ENCODE measurements at regions not wholly inside any gene's neighbourhood (a gene's known extent, or its start where the extent isn't known, plus 50 kb on each side); places are given as distances from the start of the nearest gene placed in this dataset.
"Not testable (repeated sequence)": the region's sequence is repeated elsewhere in the genome, so short reads cannot be mapped to it uniquely, and the experiment has no call there.

DNA sequence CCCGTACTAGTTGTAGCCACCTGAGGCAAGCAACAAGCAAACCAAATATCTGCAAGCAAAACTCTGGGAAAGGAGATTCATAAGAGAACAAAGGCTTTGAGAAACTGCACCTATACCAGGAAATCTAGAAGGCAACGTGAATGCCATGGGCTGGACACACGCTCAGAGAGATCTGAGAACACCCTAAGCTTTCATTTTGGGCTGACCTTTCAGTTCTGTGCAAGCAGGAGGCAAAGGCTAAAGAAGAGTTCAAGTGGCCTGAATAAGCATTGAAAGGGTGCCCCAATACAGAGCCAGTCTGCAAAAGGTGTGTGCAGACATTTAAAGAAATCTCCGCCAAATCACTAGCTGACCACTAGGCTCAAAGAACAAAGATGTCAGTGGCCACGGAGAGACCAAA, 461.6 kb downstream of the PYDC2 start:
- Histone ChIP-seq H3K36me3 (ENCODE audit: control insufficient read depth in 4 of 4, insufficient read depth in 3 of 4, low read depth in 1 of 4, low read length in 3 of 4) (no peaks in the 10 kb centered on the region), H3K9ac (ENCODE audit: low read depth in 1 of 2, low read length in 2 of 2) (no peak overlapping the region), H3K27ac (ENCODE audit: low read depth in 1 of 2, low read length in 2 of 2) (no peak overlapping the region), H3K4me1 (ENCODE audit: control insufficient read depth in 4 of 4, insufficient read depth in 4 of 4, low read length in 3 of 4) (no peaks in the 10 kb centered on the region), H3K4me3 (ENCODE audit: low read depth in 1 of 3, low read length in 3 of 3) (no peak overlapping the region), H3K27me3 (ENCODE audit: control insufficient read depth in 4 of 4, insufficient read depth in 4 of 4, low read length in 3 of 4) (no peaks in the 10 kb centered on the region), H3K9me3 (ENCODE audit: control insufficient read depth in 4 of 4, low read length in 3 of 4) (no peaks in the 10 kb centered on the region)
- 72% methylated on average over 5 of the region's 5 CpGs for WGBS
- TF ChIP-seq SP1 (IDR thresholded peaks at IDR 0.05) (no peak), JUND (IDR thresholded peaks at IDR 0.05) (no peak), ATF3 (IDR thresholded peaks at IDR 0.05) (no peak), HNF4A (conservative IDR thresholded peaks at IDR 0.05) (no peak), EGR1 (IDR thresholded peaks at IDR 0.05; ENCODE audit: low read depth in 2 of 2) (no peak), MAX (IDR thresholded peaks at IDR 0.05) (no peak), FOXA1 (IDR thresholded peaks at IDR 0.05) (no peak), HNF4G (IDR thresholded peaks at IDR 0.05) (no peak), ZBTB33 (IDR thresholded peaks at IDR 0.05) (no peak), REST (IDR thresholded peaks at IDR 0.05) (no peak), RXRA (IDR thresholded peaks at IDR 0.05) (no peak), NR2F2 (IDR thresholded peaks at IDR 0.05) (no peak), FOXA2 (IDR thresholded peaks at IDR 0.05) (no peak), YY1 (IDR thresholded peaks at IDR 0.05) (no peak), GABPA (IDR thresholded peaks at IDR 0.05 in 1 of 2, conservative IDR thresholded peaks at IDR 0.05 in 1 of 2) (no peak), TAF1 (conservative IDR thresholded peaks at IDR 0.05) (no peak), RAD21 (IDR thresholded peaks at IDR 0.05) (no peak)
- TF ChIP-seq, protein P1, sequence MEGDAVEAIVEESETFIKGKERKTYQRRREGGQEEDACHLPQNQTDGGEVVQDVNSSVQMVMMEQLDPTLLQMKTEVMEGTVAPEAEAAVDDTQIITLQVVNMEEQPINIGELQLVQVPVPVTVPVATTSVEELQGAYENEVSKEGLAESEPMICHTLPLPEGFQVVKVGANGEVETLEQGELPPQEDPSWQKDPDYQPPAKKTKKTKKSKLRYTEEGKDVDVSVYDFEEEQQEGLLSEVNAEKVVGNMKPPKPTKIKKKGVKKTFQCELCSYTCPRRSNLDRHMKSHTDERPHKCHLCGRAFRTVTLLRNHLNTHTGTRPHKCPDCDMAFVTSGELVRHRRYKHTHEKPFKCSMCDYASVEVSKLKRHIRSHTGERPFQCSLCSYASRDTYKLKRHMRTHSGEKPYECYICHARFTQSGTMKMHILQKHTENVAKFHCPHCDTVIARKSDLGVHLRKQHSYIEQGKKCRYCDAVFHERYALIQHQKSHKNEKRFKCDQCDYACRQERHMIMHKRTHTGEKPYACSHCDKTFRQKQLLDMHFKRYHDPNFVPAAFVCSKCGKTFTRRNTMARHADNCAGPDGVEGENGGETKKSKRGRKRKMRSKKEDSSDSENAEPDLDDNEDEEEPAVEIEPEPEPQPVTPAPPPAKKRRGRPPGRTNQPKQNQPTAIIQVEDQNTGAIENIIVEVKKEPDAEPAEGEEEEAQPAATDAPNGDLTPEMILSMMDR (IDR thresholded peaks at IDR 0.05; ENCODE audit: low read depth, low read length, missing input control), result no peak
- no peak for DNase-seq (ENCODE audit: low spot score)

GRCh38 chr3:191927183-191927817, 466.3 kb downstream of the PYDC2 start:
- not testable (repeated sequence) for H3K27me3 ChIP-seq (ENCODE audit: control insufficient read depth in 4 of 4, insufficient read depth in 4 of 4, low read length in 3 of 4); DNase-seq (ENCODE audit: low spot score)
- WGBS, result 75% methylated on average over 8 of the region's 8 CpGs

GRCh38 chr3:191927998-191928397, 467.0 kb downstream of the PYDC2 start:
- 81% methylated on average over 6 of the region's 6 CpGs for WGBS
- not testable (repeated sequence) for H3K9ac ChIP-seq (ENCODE audit: low read depth in 1 of 2, low read length in 2 of 2); H3K27ac ChIP-seq (ENCODE audit: low read depth in 1 of 2, low read length in 2 of 2); H3K9me3 ChIP-seq (ENCODE audit: control insufficient read depth in 4 of 4, low read length in 3 of 4); DNase-seq (ENCODE audit: low spot score); H3K4me3 ChIP-seq (ENCODE audit: low read depth in 1 of 3, low read length in 3 of 3); H3K4me1 ChIP-seq (ENCODE audit: control insufficient read depth in 4 of 4, insufficient read depth in 4 of 4, low read length in 3 of 4); H3K36me3 ChIP-seq (ENCODE audit: control insufficient read depth in 4 of 4, insufficient read depth in 3 of 4, low read depth in 1 of 4, low read length in 3 of 4); H3K27me3 ChIP-seq (ENCODE audit: control insufficient read depth in 4 of 4, insufficient read depth in 4 of 4, low read length in 3 of 4)

More at GRCh38 chr3:191927183-191927817, 466.3 kb downstream of the PYDC2 start:
- not testable (repeated sequence) for H3K9me3 ChIP-seq (ENCODE audit: control insufficient read depth in 4 of 4, low read length in 3 of 4); H3K4me1 ChIP-seq (ENCODE audit: control insufficient read depth in 4 of 4, insufficient read depth in 4 of 4, low read length in 3 of 4); H3K9ac ChIP-seq (ENCODE audit: low read depth in 1 of 2, low read length in 2 of 2); H3K27ac ChIP-seq (ENCODE audit: low read depth in 1 of 2, low read length in 2 of 2); H3K36me3 ChIP-seq (ENCODE audit: control insufficient read depth in 4 of 4, insufficient read depth in 3 of 4, low read depth in 1 of 4, low read length in 3 of 4); H3K4me3 ChIP-seq (ENCODE audit: low read depth in 1 of 3, low read length in 3 of 3)

Data from liver (tissue), 8 donors.